ENCODE measurements at regions not wholly inside any gene's neighbourhood (a gene's known extent, or its start where the extent isn't known, plus 50 kb on each side); places are given as distances from the start of the nearest gene placed in this dataset.

DNA sequence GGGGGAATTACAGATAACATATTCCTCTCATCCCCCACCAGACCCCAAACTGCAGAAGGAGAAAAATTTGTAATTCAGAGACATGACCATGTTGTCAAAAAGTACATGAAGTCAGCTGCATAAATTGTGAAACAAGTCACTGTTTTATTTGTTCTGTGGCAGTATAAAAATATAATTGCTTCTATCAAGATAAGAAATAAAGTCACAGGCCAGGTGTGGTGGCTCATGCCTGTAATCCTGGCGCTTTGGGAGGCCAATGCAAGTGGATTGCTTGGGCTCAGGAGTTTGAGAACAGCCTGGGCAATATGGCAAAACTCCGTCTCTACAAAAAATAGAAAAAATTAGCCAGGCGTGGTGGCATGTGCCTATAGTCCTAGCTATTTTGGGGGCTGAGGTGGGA, 87.7 kb upstream of the DPH6 start:
- TF ChIP-seq, protein P1, sequence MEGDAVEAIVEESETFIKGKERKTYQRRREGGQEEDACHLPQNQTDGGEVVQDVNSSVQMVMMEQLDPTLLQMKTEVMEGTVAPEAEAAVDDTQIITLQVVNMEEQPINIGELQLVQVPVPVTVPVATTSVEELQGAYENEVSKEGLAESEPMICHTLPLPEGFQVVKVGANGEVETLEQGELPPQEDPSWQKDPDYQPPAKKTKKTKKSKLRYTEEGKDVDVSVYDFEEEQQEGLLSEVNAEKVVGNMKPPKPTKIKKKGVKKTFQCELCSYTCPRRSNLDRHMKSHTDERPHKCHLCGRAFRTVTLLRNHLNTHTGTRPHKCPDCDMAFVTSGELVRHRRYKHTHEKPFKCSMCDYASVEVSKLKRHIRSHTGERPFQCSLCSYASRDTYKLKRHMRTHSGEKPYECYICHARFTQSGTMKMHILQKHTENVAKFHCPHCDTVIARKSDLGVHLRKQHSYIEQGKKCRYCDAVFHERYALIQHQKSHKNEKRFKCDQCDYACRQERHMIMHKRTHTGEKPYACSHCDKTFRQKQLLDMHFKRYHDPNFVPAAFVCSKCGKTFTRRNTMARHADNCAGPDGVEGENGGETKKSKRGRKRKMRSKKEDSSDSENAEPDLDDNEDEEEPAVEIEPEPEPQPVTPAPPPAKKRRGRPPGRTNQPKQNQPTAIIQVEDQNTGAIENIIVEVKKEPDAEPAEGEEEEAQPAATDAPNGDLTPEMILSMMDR (IDR thresholded peaks at IDR 0.05), result no peak
- TF ChIP-seq EP300 (IDR thresholded peaks at IDR 0.05) (no peak), POLR2A (IDR thresholded peaks at IDR 0.05) (no peak), POLR2AphosphoS5 (IDR thresholded peaks at IDR 0.05) (no peak)
